ENCODE measurements at regions not wholly inside any gene's neighbourhood (a gene's known extent, or its start where the extent isn't known, plus 50 kb on each side); places are given as distances from the start of the nearest gene placed in this dataset.

DNA sequence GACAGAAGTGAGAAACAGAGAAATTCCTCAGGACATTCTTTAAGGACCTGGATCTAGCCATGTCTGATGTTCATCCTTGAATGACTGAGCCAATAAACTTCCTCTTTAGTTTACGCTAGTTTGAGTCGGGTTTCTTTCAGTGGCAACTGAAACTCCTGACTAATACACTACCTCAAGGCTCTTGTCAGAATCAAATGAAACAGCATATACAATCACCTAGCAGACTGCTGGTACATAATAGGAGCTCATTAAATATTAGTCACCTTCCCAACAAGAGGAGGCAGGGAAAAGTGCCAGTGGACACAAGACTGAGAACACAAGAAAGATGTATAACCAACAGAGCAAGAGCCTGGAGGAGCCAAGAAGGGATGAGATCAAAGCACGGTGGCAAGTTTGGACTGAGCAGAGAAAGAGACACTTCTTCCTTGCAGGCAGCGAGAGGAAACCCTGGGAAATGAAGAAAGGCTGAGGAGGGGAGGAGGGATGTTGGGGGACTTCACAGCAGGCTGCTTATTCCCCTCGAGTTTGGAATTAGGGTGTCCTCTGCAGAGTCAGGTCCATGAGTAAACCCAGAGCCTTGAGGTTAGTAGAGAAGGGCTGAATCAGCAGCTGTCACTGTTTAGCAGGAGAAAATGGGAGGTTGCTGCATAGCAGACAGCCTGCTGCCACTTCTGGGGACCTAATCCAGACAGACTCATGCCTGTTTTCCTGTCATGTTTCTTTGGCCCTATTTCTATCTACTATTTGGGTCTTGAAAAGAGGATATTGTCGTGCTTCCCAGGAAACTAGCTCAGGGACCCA, 73.3 kb downstream of the MRPL46 start:
- no peak overlapping the region for H3K4me3 ChIP-seq (ENCODE audit: low read depth, low read length)
- TF ChIP-seq, protein P1, sequence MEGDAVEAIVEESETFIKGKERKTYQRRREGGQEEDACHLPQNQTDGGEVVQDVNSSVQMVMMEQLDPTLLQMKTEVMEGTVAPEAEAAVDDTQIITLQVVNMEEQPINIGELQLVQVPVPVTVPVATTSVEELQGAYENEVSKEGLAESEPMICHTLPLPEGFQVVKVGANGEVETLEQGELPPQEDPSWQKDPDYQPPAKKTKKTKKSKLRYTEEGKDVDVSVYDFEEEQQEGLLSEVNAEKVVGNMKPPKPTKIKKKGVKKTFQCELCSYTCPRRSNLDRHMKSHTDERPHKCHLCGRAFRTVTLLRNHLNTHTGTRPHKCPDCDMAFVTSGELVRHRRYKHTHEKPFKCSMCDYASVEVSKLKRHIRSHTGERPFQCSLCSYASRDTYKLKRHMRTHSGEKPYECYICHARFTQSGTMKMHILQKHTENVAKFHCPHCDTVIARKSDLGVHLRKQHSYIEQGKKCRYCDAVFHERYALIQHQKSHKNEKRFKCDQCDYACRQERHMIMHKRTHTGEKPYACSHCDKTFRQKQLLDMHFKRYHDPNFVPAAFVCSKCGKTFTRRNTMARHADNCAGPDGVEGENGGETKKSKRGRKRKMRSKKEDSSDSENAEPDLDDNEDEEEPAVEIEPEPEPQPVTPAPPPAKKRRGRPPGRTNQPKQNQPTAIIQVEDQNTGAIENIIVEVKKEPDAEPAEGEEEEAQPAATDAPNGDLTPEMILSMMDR (IDR thresholded peaks at IDR 0.05; ENCODE audit: insufficient read depth, low read length, missing control alignments) = no peak
- CTCF ChIA-PET = no interaction called here
- POLR2A ChIA-PET = no interaction called here
- no peak for DNase-seq (ENCODE audit: low read depth, low spot score)

DNA sequence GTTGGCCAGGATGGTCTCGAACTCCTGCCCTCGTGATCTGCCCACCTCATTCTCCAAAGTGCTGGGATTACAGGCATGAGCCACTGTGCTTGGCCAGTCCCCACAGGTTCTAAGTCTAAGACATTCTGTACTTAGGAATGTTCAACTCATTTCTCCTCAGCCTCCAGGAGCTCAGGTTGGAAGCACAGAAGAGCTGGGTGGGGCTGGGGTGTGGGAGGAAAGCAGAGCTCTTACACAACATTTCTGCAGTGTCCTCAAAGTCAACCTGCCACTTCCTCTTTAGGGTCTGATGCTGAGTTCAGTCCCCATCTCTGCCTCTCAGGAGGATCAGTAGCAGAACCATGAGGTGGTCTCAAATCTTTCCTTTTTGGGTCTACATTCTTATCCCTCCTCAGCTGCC, 75.5 kb downstream of the MRPL46 start:
- ChIA-PET POLR2A (no interaction called here), CTCF (no interaction called here)
- H3K4me3 ChIP-seq (ENCODE audit: low read depth, low read length) = no peak overlapping the region
- DNase-seq (ENCODE audit: low read depth, low spot score) = no peak
- TF ChIP-seq, protein P1 (IDR thresholded peaks at IDR 0.05; ENCODE audit: insufficient read depth, low read length, missing control alignments) = no peak

DNA sequence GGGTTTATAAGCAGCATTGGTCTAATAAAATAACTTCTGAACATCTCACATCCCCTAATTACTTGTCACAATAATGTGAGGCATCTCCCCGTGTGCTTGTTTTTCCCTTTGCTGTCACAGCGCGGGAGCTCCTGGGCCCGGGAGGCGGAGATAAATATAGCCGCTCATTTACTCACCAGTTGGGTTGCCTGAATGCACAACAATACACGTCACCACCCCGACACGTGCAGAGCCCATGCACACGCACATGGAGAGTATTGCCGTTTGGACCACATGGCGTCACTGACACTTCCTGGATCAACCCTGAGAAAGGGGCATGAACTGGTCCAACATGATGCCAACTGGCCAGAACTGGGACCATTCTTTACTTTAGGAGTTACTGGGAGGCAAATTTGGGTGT, 76.2 kb downstream of the MRPL46 start:
- CTCF ChIA-PET = no interaction called here
- H3K4me3 ChIP-seq (ENCODE audit: low read depth, low read length) = no peak overlapping the region
- TF ChIP-seq, protein P1 (IDR thresholded peaks at IDR 0.05; ENCODE audit: insufficient read depth, low read length, missing control alignments) = no peak
- no peak for DNase-seq (ENCODE audit: low read depth, low spot score)
- POLR2A ChIA-PET = no interaction called here

- TF ChIP-seq, protein P1 (IDR thresholded peaks at IDR 0.05; ENCODE audit: insufficient read depth, low read length, missing control alignments) = no peak
- no peak for DNase-seq (ENCODE audit: low read depth, low spot score)
- CTCF ChIA-PET = no interaction called here
- POLR2A ChIA-PET = no interaction called here
- no peak overlapping the region for H3K4me3 ChIP-seq (ENCODE audit: low read depth, low read length)
These were observed 76.9 kb downstream of the MRPL46 start for GRCh38 chr15:88390164-88390901.

GRCh38 chr15:88389120-88389519, 78.1 kb downstream of the MRPL46 start:
- ChIA-PET CTCF (no interaction called here), POLR2A (no interaction called here)
- no peak for DNase-seq (ENCODE audit: low read depth, low spot score)
- TF ChIP-seq, protein P1 (IDR thresholded peaks at IDR 0.05; ENCODE audit: insufficient read depth, low read length, missing control alignments) = no peak
- no peak overlapping the region for H3K4me3 ChIP-seq (ENCODE audit: low read depth, low read length)

DNA sequence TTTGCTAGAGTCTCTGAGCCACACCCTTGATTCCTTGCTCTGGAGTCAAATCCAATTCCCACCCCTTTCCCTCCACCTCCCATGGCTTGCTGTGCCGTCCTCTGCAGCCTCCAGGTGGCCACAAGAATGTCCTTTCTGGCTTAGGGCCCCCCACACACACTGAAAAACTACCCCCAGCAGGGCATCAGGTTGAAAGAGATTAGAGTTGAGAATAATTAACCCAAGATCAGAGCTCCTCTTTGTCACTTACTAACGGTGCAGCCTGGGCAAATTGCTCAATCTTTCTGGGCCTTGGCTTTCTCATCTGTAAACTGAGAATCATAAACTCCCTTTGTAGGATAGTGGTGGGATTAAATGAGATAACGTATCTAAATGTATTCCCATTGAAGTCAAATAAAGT, 78.5 kb downstream of the MRPL46 start:
- no peak overlapping the region for H3K4me3 ChIP-seq (ENCODE audit: low read depth, low read length)
- CTCF ChIA-PET = no interaction called here

More for the DNA sequence above, 78.5 kb downstream of the MRPL46 start:
- DNase-seq (ENCODE audit: low read depth, low spot score) = no peak
- POLR2A ChIA-PET = no interaction called here
- TF ChIP-seq, protein P1 (IDR thresholded peaks at IDR 0.05; ENCODE audit: insufficient read depth, low read length, missing control alignments) = no peak

Measured in AG04449 (cell line).